HT-29 (cell line): ENCODE measurements at regions not wholly inside any gene's neighbourhood (a gene's known extent, or its start where the extent isn't known, plus 50 kb on each side); places are given as distances from the start of the nearest gene placed in this dataset.
A peak's percentile ranks its signal among the peaks of the same experiment; 100 is the strongest.
"Not testable (repeated sequence)": the region's sequence is repeated elsewhere in the genome, so short reads cannot be mapped to it uniquely, and the experiment has no call there.

Experiments used
- DNase-seq: peaks from one replicate; pipeline ENCODE4 v3.0.0-alpha.2; 2015; ENCODE audit warnings: low spot score

DNA sequence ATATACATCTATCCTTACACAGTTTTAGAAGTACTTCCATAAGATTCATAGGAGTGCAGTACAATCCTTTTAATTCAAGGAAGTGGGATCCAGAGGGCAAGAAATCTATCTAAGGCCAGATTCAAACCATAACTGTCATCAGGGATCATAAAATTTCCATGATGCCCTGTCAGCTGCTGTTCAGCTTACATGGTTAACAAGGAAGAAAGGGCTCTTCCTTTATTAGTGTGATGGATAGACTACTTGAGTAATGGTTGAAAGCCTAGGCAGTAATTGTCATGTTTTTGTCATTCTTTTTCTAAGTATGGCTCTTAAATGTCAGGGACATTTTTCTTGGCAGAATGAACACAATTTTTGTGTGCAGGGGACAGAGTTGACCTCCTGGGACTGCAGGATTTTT lies 159.8 kb upstream of the CXCL13 start:
- DNase-seq: no peak

DNA sequence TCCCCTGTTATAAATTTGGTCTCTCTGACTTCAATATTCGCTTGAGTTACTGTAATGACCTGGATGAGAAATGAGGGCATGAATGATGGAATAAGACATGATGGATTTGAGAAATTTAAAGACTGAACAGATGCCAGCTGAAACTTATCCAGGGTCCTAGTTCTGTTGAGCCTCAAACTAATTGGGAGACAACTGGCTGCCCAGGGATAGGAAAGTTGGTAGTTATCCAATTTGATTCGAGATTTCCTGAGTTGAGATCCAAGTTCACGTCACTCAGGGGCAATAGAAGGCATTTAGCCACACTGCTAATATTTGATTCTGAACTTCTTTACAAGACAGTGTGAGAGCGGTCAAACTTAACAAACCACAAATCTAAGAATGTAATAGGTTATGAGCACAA lies 159.0 kb upstream of the CXCL13 start:
- no peak for DNase-seq

DNA sequence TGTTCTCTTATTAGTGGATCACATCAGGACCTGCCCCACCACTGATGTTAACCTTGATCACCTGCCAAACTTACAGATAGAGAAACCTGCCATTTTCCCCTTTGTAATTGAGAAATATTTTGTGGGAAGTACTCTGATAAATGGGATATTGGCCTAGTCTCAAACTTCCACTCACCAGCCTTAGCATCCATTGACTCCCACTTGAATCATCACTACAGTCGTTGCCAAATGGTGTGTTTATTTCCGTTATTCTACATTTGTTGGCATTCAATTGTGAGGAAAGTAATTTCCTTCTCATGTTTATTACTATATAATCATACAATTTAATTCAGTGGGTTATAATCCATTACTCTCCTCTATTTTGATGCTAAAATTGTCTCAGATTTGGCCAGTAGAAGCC lies 156.4 kb upstream of the CXCL13 start:
- no peak for DNase-seq

DNA sequence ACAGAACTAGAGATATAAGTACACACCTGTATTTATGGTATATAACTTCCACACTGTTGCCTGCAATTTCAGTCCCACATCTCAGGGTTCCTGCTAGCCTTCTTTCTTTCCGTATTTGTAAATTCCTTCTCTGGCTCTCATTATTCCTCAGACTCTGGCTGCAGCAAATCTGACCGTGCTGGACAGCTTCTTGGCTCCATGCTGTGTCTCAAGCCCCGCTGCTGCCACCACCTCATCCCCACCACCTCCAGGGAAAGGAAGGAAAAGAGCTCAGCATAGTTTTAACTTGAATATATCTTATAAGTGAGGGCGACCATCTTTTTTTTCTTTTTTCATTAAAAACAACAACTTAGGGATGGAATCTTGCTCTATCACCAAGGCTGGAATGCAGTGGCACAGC lies 155.6 kb upstream of the CXCL13 start:
- no peak for DNase-seq

- DNase-seq: no peak
Measured at GRCh38 chr4:77451530-77451929, 154.1 kb upstream of the CXCL13 start.

- not testable (repeated sequence) for DNase-seq
Measured at GRCh38 chr4:77452117-77452516, 153.5 kb upstream of the CXCL13 start.

DNA sequence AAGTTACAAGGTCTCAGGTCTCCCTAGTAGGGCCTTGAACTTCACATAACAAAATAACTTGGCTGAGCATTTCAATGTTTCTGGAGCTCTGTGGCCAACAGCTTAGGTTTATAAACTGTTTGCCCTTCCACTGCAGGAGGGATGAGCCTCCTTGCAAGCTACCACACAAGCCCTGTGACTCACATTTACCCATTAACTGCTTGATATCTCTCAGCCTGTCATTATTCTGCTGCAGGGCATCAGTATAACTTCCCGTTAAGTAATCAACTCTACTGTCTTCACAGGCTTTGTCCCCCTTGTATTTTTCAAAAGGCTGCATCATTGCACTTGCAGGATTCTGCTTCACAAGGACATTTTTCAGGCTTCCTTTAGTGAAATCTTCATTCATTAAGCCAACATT lies 151.7 kb upstream of the CXCL13 start:
- DNase-seq: no peak

GRCh38 chr4:77454858-77455257 lies 150.8 kb upstream of the CXCL13 start:
- no peak for DNase-seq

DNA sequence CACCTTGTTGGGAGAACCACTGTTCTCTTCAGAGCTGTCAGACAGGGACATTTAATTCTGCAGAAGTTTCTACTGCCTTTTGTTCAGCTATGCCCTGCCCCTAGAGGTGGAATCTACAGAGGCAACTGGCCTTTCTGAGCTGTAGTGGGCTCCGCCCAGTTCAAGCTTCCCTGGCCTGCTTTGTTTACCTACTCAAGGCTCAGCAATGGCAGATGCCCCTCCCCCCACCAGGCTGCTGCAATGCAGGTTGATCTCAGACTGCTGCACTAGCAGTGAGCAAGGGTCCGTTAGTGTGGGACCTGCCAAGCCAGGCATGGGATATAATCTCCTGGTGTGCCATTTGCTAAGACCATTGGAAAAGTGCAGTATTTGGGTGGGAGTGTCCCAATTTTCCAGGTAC lies 141.5 kb upstream of the CXCL13 start:
- not testable (repeated sequence) for DNase-seq

DNA sequence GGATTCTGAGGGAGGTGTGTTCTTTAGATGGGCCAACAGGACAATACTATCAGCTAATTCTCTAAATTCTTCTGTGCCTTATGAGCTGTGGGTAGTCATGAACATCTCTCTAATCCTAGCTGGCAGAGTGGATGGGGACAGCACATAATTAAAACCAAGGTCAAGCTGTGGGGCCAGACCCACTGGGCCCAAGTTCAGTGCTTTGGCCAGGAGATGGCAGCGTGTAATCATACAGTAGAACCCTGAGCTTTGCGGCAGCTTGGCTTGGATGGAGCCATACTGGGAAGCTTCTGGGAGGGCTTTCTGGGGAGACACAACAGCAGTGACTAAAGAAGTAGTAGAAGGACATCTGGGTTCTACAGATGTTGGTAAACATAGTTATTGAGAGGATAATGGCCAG lies 140.3 kb upstream of the CXCL13 start:
- DNase-seq: peak; percentile 29

DNA sequence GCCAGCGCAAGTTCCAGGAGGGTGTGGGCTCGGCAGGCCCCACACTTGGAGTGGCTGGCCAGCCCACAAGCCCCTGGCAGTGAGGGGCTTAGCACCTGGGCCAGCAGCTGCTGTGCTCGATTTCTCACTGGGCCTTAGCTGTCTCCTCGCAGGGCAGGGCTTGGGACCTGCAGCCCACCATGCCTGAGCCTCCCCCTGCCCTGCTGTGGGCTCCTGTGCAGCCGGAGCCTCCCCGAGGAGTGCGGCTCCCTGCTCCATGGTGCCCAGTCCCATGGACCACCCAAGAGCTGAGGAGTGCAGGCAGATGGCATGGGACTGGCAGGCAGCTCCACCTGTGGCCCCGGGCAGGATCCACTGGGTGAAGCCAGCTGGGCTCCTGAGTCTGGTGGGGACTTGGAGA lies 139.2 kb upstream of the CXCL13 start:
- no peak for DNase-seq

- no peak for DNase-seq
Measured at GRCh38 chr4:77471821-77472495, 133.7 kb upstream of the CXCL13 start.

GRCh38 chr4:77473509-77473908 lies 132.1 kb upstream of the CXCL13 start:
- peak; percentile 40 for DNase-seq

DNA sequence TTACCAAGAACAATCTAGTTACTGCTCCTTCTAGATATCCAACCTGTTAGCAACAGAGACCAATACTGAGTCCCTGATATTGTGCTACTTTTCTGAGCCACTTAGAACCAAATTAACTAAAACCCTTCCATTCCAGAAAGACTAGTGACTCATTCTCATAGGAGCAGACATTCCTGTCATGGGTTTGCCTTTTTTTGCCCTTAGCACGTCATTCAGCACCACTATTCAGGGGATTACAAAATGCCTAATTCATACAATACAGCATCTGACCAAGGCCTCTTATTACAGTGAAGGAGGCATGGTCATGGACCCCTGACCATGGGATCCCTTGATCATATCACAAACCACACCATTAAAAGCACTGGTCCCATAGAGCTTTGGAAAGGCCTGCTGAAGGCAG lies 123.8 kb upstream of the CXCL13 start:
- no peak for DNase-seq

- DNase-seq: no peak
Measured at GRCh38 chr4:77488882-77489281, 116.7 kb upstream of the CXCL13 start.

DNA sequence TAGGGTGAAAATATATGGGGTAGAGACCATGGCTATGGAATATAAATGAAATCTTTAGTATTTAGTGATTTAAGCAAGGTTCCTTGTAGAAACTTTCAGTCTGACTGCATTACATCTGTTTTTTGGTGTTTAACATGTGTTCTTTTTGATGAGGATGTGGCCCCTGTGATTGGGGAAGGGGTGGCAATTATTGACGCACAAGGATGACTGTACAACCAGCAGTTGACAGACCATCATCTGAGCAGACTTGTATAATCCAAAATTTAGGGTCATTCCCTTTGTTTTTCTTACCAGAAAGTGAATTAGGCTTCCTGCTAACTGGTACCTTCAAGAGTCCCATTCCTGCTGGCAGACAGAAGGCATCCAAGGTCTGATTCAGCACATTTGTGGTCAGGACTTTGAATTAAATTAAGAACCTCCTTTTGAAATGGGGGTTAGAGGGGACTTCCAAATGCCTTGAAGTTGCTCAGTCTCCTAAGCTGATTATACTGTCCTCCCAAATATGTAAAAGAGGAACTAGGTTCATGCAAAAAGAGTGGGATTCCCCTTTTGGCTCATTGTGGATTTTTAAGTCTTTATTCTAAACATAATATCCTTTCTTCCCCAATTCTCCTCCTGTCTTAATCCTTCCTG lies 112.4 kb upstream of the CXCL13 start:
- DNase-seq: no peak

DNA sequence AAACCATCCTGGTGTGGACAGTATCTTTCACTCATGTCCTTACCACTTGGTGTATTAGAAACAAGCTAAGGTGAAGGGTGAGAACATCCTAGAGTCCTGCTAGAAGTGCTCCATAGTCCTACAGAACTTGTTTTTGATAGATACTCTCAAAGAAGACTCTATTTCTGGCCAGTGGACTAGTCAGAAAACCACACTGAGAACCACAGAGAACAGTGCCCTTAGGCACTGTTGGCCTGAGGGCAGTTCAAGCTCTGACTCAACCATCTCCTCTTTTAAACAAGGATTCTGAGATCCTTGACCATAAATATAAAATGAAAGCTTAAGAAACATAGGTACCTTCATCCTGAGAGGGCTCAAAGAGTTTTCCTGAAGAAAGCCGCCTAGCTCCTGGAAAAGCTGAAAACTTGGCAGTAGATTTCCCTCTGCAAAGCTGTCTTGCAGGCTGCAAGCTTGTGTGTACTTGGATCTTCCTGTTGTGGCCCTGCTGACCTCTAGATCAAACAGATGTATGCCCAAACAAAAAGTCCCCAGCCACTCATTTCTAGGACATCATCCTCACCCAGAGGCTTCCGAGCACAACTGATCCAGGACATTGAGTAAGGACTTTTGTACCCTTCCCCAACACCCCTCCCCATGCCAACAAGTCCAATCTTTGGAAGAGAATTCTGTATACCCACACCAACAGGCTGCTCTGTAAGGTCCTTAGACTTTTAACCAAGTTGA lies 111.6 kb upstream of the CXCL13 start:
- no peak for DNase-seq

DNA sequence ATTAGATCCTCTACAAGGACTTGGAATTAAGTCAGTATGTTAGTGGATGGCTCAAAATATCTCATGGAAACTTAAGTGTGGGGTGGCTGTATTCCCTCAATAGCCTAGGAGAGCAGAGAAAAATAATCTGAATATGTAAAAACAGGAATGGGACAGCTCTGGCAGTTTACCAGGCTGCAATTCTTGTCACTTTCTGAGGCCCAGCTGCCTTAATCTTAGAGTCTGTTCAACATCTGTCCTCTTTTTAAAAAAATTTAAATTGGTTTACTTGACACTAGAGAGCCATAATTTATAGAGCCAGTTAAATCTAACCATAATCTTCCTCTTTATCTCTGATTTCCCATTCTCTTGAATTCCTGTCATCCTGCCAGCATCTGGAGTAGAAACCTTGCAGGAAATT lies 109.2 kb upstream of the CXCL13 start:
- DNase-seq: no peak

DNA sequence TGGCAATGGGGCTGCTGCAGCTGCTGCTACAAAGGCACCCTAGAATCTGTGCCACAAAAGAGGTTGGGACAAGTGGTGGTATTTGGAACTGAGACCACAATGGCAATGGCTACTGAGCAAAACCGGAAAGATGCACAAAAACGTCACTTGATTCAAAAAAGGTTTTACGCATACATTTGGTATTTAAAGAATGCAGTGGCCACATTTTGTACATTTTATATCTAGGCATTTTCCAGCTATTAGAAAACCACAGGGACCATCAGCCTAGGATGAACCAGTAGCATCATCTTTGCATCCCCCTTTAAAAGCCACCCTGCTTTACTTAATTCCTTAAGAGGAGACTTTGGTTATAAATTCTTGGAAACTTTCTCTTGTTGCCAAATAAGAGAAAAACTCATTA lies 104.8 kb upstream of the CXCL13 start:
- DNase-seq: no peak

- DNase-seq: no peak
Measured at GRCh38 chr4:77501240-77501639, 104.4 kb upstream of the CXCL13 start.

GRCh38 chr4:77501851-77502250 lies 103.8 kb upstream of the CXCL13 start:
- DNase-seq: no peak

GRCh38 chr4:77504407-77504806 lies 101.2 kb upstream of the CXCL13 start:
- no peak for DNase-seq
